ENCODE measurements at regions not wholly inside any gene's neighbourhood (a gene's known extent, or its start where the extent isn't known, plus 50 kb on each side); places are given as distances from the start of the nearest gene placed in this dataset.

DNA sequence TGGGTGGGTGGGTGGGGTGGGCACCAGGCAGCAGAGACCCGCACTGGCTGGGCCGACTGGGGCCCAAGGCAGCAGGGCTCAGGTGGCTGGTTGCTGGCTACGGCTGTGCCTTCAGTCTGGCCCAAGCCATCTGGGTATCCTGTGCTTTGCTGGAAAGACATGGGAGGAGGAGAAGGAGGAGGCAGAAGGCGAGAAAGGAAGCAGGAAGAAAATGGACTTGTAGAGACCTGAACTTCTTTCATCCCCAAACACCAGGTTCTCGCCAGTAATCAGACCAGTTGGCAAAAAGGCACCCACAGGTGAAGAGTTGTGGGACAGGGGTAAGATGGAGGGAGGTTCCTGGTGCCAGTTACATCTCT, 78.8 kb downstream of the IGLL1 start:
- TF ChIP-seq ISX (CRISPR knock-in tag; conservative IDR thresholded peaks at IDR 0.05) (no peak), ZIK1 (CRISPR knock-in tag; IDR thresholded peaks at IDR 0.05; ENCODE audit: borderline replicate concordance, low read depth) (no peak), ZBTB7A (CRISPR knock-in tag; IDR thresholded peaks at IDR 0.05) (no peak), HNF4G (IDR thresholded peaks at IDR 0.05; ENCODE audit: borderline replicate concordance, low read depth, low read length) (no peak), HNF4G (CRISPR knock-in tag; IDR thresholded peaks at IDR 0.05; ENCODE audit: borderline replicate concordance, low read depth) (no peak)
- TF ChIP-seq, protein P1, sequence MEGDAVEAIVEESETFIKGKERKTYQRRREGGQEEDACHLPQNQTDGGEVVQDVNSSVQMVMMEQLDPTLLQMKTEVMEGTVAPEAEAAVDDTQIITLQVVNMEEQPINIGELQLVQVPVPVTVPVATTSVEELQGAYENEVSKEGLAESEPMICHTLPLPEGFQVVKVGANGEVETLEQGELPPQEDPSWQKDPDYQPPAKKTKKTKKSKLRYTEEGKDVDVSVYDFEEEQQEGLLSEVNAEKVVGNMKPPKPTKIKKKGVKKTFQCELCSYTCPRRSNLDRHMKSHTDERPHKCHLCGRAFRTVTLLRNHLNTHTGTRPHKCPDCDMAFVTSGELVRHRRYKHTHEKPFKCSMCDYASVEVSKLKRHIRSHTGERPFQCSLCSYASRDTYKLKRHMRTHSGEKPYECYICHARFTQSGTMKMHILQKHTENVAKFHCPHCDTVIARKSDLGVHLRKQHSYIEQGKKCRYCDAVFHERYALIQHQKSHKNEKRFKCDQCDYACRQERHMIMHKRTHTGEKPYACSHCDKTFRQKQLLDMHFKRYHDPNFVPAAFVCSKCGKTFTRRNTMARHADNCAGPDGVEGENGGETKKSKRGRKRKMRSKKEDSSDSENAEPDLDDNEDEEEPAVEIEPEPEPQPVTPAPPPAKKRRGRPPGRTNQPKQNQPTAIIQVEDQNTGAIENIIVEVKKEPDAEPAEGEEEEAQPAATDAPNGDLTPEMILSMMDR (CRISPR knock-in tag; IDR thresholded peaks at IDR 0.05) = no peak
- TF ChIP-seq, protein P2, sequence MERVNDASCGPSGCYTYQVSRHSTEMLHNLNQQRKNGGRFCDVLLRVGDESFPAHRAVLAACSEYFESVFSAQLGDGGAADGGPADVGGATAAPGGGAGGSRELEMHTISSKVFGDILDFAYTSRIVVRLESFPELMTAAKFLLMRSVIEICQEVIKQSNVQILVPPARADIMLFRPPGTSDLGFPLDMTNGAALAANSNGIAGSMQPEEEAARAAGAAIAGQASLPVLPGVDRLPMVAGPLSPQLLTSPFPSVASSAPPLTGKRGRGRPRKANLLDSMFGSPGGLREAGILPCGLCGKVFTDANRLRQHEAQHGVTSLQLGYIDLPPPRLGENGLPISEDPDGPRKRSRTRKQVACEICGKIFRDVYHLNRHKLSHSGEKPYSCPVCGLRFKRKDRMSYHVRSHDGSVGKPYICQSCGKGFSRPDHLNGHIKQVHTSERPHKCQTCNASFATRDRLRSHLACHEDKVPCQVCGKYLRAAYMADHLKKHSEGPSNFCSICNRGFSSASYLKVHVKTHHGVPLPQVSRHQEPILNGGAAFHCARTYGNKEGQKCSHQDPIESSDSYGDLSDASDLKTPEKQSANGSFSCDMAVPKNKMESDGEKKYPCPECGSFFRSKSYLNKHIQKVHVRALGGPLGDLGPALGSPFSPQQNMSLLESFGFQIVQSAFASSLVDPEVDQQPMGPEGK (CRISPR knock-in tag; IDR thresholded peaks at IDR 0.05) = no peak
